H9 (cell line): ENCODE measurements at regions not wholly inside any gene's neighbourhood (a gene's known extent, or its start where the extent isn't known, plus 50 kb on each side); places are given as distances from the start of the nearest gene placed in this dataset.

Source experiments
- DNase-seq: peaks from one replicate; pipeline ENCODE4 v3.0.0-alpha.2; 2017
- H2AFZ ChIP-seq: one replicate; pipeline ENCODE4 v1.6.1; 2013; ENCODE audit warnings: mild to moderate bottlenecking, low read length, control low read depth, moderate library complexity
- H2AK5ac ChIP-seq: 2 replicates; pipeline ENCODE4 v1.6.1; 2013; ENCODE audit warnings: low read length, control low read depth, mixed read lengths; ENCODE audit not compliant: insufficient read length
- H2BK120ac ChIP-seq: one replicate; pipeline ENCODE4 v1.6.1; 2013; ENCODE audit warnings: low read depth, mild to moderate bottlenecking, low read length, control low read depth, inconsistent platforms; ENCODE audit not compliant: poor library complexity, severe bottlenecking
- H2BK12ac ChIP-seq: 2 replicates; pipeline ENCODE4 v1.6.1; 2013; ENCODE audit warnings: low read length, control low read depth, mixed read lengths, low read depth; ENCODE audit not compliant: insufficient read length
- H2BK15ac ChIP-seq: 2 replicates; pipeline ENCODE4 v1.6.1; 2013; ENCODE audit warnings: low read depth, low read length, control low read depth
- H2BK20ac ChIP-seq: one replicate; pipeline ENCODE4 v1.6.1; 2013; ENCODE audit warnings: low read depth, mild to moderate bottlenecking, low read length, control low read depth, inconsistent platforms; ENCODE audit not compliant: poor library complexity, severe bottlenecking
- H2BK5ac ChIP-seq: 2 replicates; pipeline ENCODE4 v1.6.1; 2013; ENCODE audit warnings: low read length, control low read depth, mixed read lengths; ENCODE audit not compliant: insufficient read length
- H3K14ac ChIP-seq: 2 replicates; pipeline ENCODE4 v1.6.1; 2013; ENCODE audit warnings: low read length, control low read depth; ENCODE audit not compliant: insufficient read depth
- H3K18ac ChIP-seq: 2 replicates; pipeline ENCODE4 v1.6.1; 2013; ENCODE audit warnings: low read depth, mild to moderate bottlenecking, mixed read lengths, low read length, control low read depth; ENCODE audit not compliant: insufficient read length
- H3K23ac ChIP-seq: 2 replicates; pipeline ENCODE4 v1.6.1; 2013; ENCODE audit warnings: low read length, control low read depth, mixed read lengths, low read depth; ENCODE audit not compliant: insufficient read length
- H3K23me2 ChIP-seq: 2 replicates; pipeline ENCODE4 v1.6.1; 2013; ENCODE audit warnings: low read depth, mild to moderate bottlenecking, mixed read lengths, low read length, control low read depth; ENCODE audit not compliant: insufficient read length, poor library complexity, severe bottlenecking
- H3K27ac ChIP-seq: 2 replicates; pipeline ENCODE4 v1.5.1; 2013; ENCODE audit warnings: low read length, control low read depth, mixed read lengths, low read depth; ENCODE audit not compliant: insufficient read length
- H3K27me3 ChIP-seq: 2 replicates; pipeline ENCODE4 v1.6.1; 2013; ENCODE audit warnings: low read length, control low read depth, inconsistent platforms; ENCODE audit not compliant: insufficient read depth
- H3K4ac ChIP-seq: 2 replicates; pipeline ENCODE4 v1.6.1; 2013; ENCODE audit warnings: low read depth, mild to moderate bottlenecking, control low read depth, inconsistent platforms, low read length, moderate library complexity
- H3K4me1 ChIP-seq: 2 replicates; pipeline ENCODE4 v1.6.1; 2013; ENCODE audit warnings: low read length, control low read depth, inconsistent platforms; ENCODE audit not compliant: insufficient read depth
- H3K4me2 ChIP-seq: 2 replicates; pipeline ENCODE4 v1.6.1; 2013; ENCODE audit warnings: low read length, control low read depth, mixed read lengths; ENCODE audit not compliant: insufficient read length, insufficient read depth
- H3K56ac ChIP-seq: 2 replicates; pipeline ENCODE4 v1.6.1; 2013; ENCODE audit warnings: low read depth, mild to moderate bottlenecking, mixed read lengths, low read length, control low read depth; ENCODE audit not compliant: insufficient read length
- H3K79me1 ChIP-seq: 2 replicates; pipeline ENCODE4 v1.6.1; 2013; ENCODE audit warnings: low read depth, mild to moderate bottlenecking, moderate library complexity, low read length, control low read depth, inconsistent platforms; ENCODE audit not compliant: insufficient read depth, poor library complexity, severe bottlenecking
- H3K79me2 ChIP-seq: 2 replicates; pipeline ENCODE4 v1.6.1; 2013; ENCODE audit warnings: low read length, control low read depth, inconsistent platforms; ENCODE audit not compliant: insufficient read depth
- H3K9ac ChIP-seq: 2 replicates; pipeline ENCODE4 v1.6.1; 2013; ENCODE audit warnings: low read length, control low read depth, mixed read lengths; ENCODE audit not compliant: insufficient read length; ENCODE audit errors: extremely low read depth
- H3K9me3 ChIP-seq: one replicate; pipeline ENCODE4 v1.6.1; 2013; ENCODE audit warnings: low read depth, low read length, inconsistent platforms; ENCODE audit not compliant: control insufficient read depth
- H3T11ph ChIP-seq: one replicate; pipeline ENCODE4 v1.6.1; 2013; ENCODE audit warnings: mild to moderate bottlenecking, low read length, control low read depth, inconsistent platforms
- H4K20me1 ChIP-seq: one replicate; pipeline ENCODE4 v1.6.1; 2013; ENCODE audit not compliant: control insufficient read depth, insufficient read length, insufficient read depth
- H4K5ac ChIP-seq: 2 replicates; pipeline ENCODE4 v1.6.1; 2013; ENCODE audit warnings: low read depth, mild to moderate bottlenecking, mixed read lengths, low read length, control low read depth; ENCODE audit not compliant: insufficient read length
- H4K8ac ChIP-seq: replicated peaks from 2 replicates; pipeline ENCODE4 v1.6.1; 2013; ENCODE audit warnings: low read length, control low read depth, mixed read lengths, low read depth; ENCODE audit not compliant: insufficient read length
- H4K91ac ChIP-seq: 2 replicates; pipeline ENCODE4 v1.6.1; 2013; ENCODE audit warnings: low read depth, mild to moderate bottlenecking, moderate library complexity, mixed read lengths, low read length, control low read depth; ENCODE audit not compliant: insufficient read length
- H3K27ac Mint-ChIP-seq, 3 experiments: 2 replicates in 2 of 3; 3 replicates in 1 of 3; pipeline ENCODE4 v1.8.0; 2020 to 2021; ENCODE audit warnings: mixed read lengths in 3 of 3, mild to moderate bottlenecking in 1 of 3, moderate library complexity in 1 of 3
- H3K27me3 Mint-ChIP-seq: 2 replicates; pipeline ENCODE4 v1.8.0; 2021; ENCODE audit warnings: low read depth, mild to moderate bottlenecking, moderate library complexity, mixed read lengths
- H3K36me3 Mint-ChIP-seq, 3 experiments: 2 replicates in 2 of 3; 3 replicates in 1 of 3; pipeline ENCODE4 v1.8.0; 2020 to 2021; ENCODE audit warnings: low read depth in 3 of 3, mixed read lengths in 3 of 3; ENCODE audit not compliant: insufficient read depth in 1 of 3
- H3K4me1 Mint-ChIP-seq, 2 experiments: 2 replicates each; pipeline ENCODE4 v1.8.0; 2020; ENCODE audit warnings: mixed read lengths in 2 of 2
- H3K4me3 Mint-ChIP-seq, 2 experiments: 2 replicates in 1 of 2; 3 replicates in 1 of 2; pipeline ENCODE4 v1.8.0; 2020 to 2021; ENCODE audit warnings: mild to moderate bottlenecking in 2 of 2, mixed read lengths in 2 of 2, moderate library complexity in 1 of 2
- H3K9me3 Mint-ChIP-seq, 2 experiments: 2 replicates in 1 of 2; 3 replicates in 1 of 2; pipeline ENCODE4 v1.8.0; 2020; ENCODE audit warnings: mild to moderate bottlenecking in 2 of 2, mixed read lengths in 2 of 2, moderate library complexity in 1 of 2
- WGBS: extraction: QIAGEN DNeasy Blood & Tissue Kit; methylation state at CpG from one replicate; pipeline ENCODE4 v1.1.7; 2013; ENCODE audit warnings: missing lambda C conversion rate, low lambda C conversion rate, mixed read lengths; ENCODE audit not compliant: insufficient read length; ENCODE audit errors: extremely low coverage; 5-methylcytosine and 5-hydroxymethylcytosine counted together
- TF ChIP-seq, protein P1 (sequence below): fragments of 200-600 bp; sonication (generic); conservative IDR thresholded peaks from 3 replicates; pipeline ENCODE4 v1.8.0; 2021; ENCODE audit warnings: antibody characterized with exemption, mild to moderate bottlenecking

DNA sequence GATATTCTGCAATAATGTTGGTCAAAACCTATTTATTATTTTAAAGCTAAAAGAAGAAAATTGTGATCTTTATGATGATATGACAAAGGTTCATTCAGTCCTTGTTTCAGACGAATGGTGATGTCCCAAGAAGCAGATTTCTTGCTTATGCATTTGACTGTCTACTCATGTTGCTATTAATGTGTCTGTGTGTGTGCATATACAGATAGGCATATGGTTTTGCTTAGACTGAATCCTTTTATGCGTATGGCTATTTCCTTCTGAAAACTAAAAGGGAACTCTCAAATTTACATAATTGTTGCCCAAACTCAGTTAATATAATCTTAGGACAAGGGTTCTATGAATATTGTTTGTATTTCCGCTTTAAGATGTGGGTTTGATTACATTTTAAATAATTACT lies 632.3 kb upstream of the SETBP1 start:
- H2BK120ac ChIP-seq = no peak overlapping the region
- no CpG with 5 or more reads among the region's 3 CpGs for WGBS
- Mint-ChIP-seq H3K27me3 (no peaks in the 10 kb centered on the region), H3K4me3 (no peak overlapping the region), H3K4me1 (peaks cover 19 to 24% of the 10 kb centered on the region in 2 experiments), H3K27ac (no peak overlapping the region), H3K9me3 (no peaks in the 10 kb centered on the region), H3K36me3 (no peaks in the 10 kb centered on the region)
- no peak overlapping the region for H2BK20ac ChIP-seq
- H4K8ac ChIP-seq = no peak overlapping the region
- DNase-seq = no peak
- TF ChIP-seq, protein P1, sequence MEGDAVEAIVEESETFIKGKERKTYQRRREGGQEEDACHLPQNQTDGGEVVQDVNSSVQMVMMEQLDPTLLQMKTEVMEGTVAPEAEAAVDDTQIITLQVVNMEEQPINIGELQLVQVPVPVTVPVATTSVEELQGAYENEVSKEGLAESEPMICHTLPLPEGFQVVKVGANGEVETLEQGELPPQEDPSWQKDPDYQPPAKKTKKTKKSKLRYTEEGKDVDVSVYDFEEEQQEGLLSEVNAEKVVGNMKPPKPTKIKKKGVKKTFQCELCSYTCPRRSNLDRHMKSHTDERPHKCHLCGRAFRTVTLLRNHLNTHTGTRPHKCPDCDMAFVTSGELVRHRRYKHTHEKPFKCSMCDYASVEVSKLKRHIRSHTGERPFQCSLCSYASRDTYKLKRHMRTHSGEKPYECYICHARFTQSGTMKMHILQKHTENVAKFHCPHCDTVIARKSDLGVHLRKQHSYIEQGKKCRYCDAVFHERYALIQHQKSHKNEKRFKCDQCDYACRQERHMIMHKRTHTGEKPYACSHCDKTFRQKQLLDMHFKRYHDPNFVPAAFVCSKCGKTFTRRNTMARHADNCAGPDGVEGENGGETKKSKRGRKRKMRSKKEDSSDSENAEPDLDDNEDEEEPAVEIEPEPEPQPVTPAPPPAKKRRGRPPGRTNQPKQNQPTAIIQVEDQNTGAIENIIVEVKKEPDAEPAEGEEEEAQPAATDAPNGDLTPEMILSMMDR = no peak
- no peak overlapping the region for H3K4me2 ChIP-seq
- H4K91ac ChIP-seq = no peak overlapping the region
- no peak overlapping the region for H3K18ac ChIP-seq
- H3K14ac ChIP-seq = no peak overlapping the region
- H2BK5ac ChIP-seq = no peak overlapping the region
- H3K27me3 ChIP-seq = no peaks in the 10 kb centered on the region
- H3K56ac ChIP-seq = no peak overlapping the region
- peaks cover 8% of the 10 kb centered on the region; the same call in 1 of the 2 replicates for H3K4me1 ChIP-seq
- H2AFZ ChIP-seq = no peak overlapping the region
- H3K9me3 ChIP-seq = no peaks in the 10 kb centered on the region
- H3K27ac ChIP-seq = no peak overlapping the region
- no peak overlapping the region for H2BK15ac ChIP-seq
- H3T11ph ChIP-seq = no peak overlapping the region
- no peak overlapping the region for H2BK12ac ChIP-seq
- no peaks in the 10 kb centered on the region for H4K20me1 ChIP-seq
- no peak overlapping the region for H4K5ac ChIP-seq
- no peak overlapping the region for H3K9ac ChIP-seq
- no peak overlapping the region for H3K23ac ChIP-seq
- no peaks in the 10 kb centered on the region for H3K23me2 ChIP-seq
- no peaks in the 10 kb centered on the region for H3K79me2 ChIP-seq
- no peaks in the 10 kb centered on the region for H3K79me1 ChIP-seq
- no peak overlapping the region for H2AK5ac ChIP-seq
- no peak overlapping the region for H3K4ac ChIP-seq
